Mammary epithelial cell (primary cell): ENCODE measurements at regions not wholly inside any gene's neighbourhood (a gene's known extent, or its start where the extent isn't known, plus 50 kb on each side); places are given as distances from the start of the nearest gene placed in this dataset.

ENCODE experiments used
- EZH2 ChIP-seq: IDR thresholded peaks from 2 replicates; pipeline ENCODE4 v1.6.1; 2012; ENCODE audit warnings: low read length, inconsistent platforms, borderline replicate concordance
- TF ChIP-seq, protein P1 (sequence below), 2 donors: IDR thresholded peaks in 1 of 2; conservative IDR thresholded peaks in 1 of 2; 2 replicates each; pipeline ENCODE4 v1.5.1; 2011 to 2012; ENCODE audit warnings: inconsistent platforms in 2 of 2, low read length in 2 of 2, mild to moderate bottlenecking in 2 of 2, control low read depth in 1 of 2, low read depth in 1 of 2; ENCODE audit not compliant: insufficient read depth in 1 of 2; ENCODE audit errors: extremely low read depth in 1 of 2

DNA sequence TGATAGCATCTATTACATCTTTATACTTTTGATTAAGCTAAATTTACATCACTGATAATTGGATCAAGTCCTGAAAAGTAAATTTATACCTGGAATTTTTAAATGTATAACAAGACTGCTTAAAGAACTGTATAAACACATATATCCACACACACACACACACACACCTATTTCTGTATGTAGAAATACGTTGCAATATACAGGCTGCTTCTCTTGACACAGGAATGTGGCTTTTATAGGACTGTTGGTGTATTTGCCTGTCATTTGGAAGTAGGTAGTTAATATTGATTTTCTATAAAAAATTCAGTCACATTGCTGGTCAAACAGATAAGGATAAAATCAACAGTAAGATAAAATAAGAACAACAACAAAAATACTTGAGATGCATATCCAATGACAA, 708.5 kb upstream of the RAG2 start:
- no peak for TF ChIP-seq EZH2
- TF ChIP-seq, protein P1, sequence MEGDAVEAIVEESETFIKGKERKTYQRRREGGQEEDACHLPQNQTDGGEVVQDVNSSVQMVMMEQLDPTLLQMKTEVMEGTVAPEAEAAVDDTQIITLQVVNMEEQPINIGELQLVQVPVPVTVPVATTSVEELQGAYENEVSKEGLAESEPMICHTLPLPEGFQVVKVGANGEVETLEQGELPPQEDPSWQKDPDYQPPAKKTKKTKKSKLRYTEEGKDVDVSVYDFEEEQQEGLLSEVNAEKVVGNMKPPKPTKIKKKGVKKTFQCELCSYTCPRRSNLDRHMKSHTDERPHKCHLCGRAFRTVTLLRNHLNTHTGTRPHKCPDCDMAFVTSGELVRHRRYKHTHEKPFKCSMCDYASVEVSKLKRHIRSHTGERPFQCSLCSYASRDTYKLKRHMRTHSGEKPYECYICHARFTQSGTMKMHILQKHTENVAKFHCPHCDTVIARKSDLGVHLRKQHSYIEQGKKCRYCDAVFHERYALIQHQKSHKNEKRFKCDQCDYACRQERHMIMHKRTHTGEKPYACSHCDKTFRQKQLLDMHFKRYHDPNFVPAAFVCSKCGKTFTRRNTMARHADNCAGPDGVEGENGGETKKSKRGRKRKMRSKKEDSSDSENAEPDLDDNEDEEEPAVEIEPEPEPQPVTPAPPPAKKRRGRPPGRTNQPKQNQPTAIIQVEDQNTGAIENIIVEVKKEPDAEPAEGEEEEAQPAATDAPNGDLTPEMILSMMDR (conservative IDR thresholded peaks at IDR 0.05 in 1 of 2, IDR thresholded peaks at IDR 0.05 in 1 of 2; ENCODE audit: extremely low read depth in 1 of 2, insufficient read depth in 1 of 2, low read depth in 1 of 2, low read length in 2 of 2) = no peak
